Esophagus muscularis mucosa (tissue), 3 donors: ENCODE measurements at regions not wholly inside any gene's neighbourhood (a gene's known extent, or its start where the extent isn't known, plus 50 kb on each side); places are given as distances from the start of the nearest gene placed in this dataset.

ENCODE experiments used
- CTCF ChIP-seq, 3 experiments: fragments of 200-600 bp in 2 of 3; fragments of 450-650 bp in 1 of 3; sonication (generic) in 2 of 3; IDR thresholded peaks; one replicate each; pipeline ENCODE4 v1.5.1; 2017 to 2019; ENCODE audit warnings: antibody characterized with exemption in 3 of 3, mild to moderate bottlenecking in 2 of 3, moderate library complexity in 1 of 3
- POLR2A ChIP-seq: fragments of 450-650 bp; IDR thresholded peaks from one replicate; pipeline ENCODE4 v1.6.1; 2017; ENCODE audit warnings: antibody characterized with exemption, moderate library complexity, mild to moderate bottlenecking, low read depth

GRCh38 chr22:44617828-44618227, 84.2 kb upstream of the PRR5 start:
- TF ChIP-seq POLR2A (no peak), CTCF (IDR thresholded peaks at IDR 0.05) (no peak)
